ENCODE measurements at regions not wholly inside any gene's neighbourhood (a gene's known extent, or its start where the extent isn't known, plus 50 kb on each side); places are given as distances from the start of the nearest gene placed in this dataset.
"Not testable (repeated sequence)": the region's sequence is repeated elsewhere in the genome, so short reads cannot be mapped to it uniquely, and the experiment has no call there.

DNA sequence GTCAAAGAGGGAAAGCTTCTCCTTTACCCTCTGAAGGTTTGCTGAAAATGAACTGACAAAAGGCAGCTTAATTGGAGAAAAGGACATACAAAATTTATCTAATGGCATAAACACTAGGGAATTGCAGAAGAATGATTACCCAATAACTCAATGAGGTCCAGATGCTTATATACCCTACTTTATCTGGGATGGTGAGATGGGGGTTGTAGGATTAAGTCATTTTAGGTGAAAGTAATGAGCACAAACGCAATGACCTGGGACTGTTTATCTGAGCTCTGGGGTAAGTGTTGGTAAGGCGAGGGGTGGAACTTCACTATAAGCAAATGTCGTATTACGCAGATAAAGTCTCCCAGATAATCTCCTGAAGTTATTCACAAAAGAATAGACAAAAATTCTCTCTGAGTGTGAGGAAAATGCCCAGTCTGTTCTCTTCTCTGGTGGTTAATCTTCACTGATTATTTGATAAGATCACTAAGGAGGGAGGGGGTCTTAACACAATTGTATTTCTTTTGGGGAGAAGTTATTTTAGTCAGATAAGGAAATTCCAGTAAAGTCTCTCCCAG lies 1067.8 kb downstream of the DNAJB9 start:
- H3K9me3 Mint-ChIP-seq: peaks cover 7% of the 10 kb centered on the region
- H3K36me3 Mint-ChIP-seq: peaks cover 4% of the 10 kb centered on the region
- no peak overlapping the region for H3K4me3 Mint-ChIP-seq
- no peak for DNase-seq (ENCODE audit: low spot score in 2 of 2, unreplicated experiment in 2 of 2)
- H3K27ac Mint-ChIP-seq: no peak overlapping the region
- no peaks in the 10 kb centered on the region for H3K27me3 Mint-ChIP-seq (ENCODE audit: low read depth)
- TF ChIP-seq, protein P1, sequence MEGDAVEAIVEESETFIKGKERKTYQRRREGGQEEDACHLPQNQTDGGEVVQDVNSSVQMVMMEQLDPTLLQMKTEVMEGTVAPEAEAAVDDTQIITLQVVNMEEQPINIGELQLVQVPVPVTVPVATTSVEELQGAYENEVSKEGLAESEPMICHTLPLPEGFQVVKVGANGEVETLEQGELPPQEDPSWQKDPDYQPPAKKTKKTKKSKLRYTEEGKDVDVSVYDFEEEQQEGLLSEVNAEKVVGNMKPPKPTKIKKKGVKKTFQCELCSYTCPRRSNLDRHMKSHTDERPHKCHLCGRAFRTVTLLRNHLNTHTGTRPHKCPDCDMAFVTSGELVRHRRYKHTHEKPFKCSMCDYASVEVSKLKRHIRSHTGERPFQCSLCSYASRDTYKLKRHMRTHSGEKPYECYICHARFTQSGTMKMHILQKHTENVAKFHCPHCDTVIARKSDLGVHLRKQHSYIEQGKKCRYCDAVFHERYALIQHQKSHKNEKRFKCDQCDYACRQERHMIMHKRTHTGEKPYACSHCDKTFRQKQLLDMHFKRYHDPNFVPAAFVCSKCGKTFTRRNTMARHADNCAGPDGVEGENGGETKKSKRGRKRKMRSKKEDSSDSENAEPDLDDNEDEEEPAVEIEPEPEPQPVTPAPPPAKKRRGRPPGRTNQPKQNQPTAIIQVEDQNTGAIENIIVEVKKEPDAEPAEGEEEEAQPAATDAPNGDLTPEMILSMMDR (IDR thresholded peaks at IDR 0.05; ENCODE audit: unreplicated experiment): no peak
- peaks cover 2% of the 10 kb centered on the region for H3K4me1 Mint-ChIP-seq

DNA sequence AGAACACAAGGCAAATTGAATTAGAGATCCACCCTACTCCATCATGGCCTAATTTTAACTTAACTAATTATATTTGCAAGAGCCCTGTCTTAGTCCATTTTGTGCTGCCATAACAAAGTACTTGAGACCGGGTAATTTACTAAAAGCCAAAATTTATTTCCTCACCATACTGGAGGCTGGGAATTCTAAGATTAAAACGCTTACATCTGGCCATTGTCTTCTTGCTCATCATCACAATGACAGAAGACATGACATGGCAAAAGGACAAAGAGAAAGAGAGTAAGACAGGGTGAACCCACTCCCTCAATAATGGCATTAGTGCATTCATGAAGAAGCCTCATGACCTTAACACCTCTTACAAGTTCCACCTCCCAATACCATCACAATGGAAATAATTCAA lies 1068.6 kb downstream of the DNAJB9 start:
- Mint-ChIP-seq H3K27ac (no peak overlapping the region), H3K36me3 (no peaks in the 10 kb centered on the region), H3K4me3 (no peak overlapping the region), H3K4me1 (peaks cover 2% of the 10 kb centered on the region), H3K27me3 (ENCODE audit: low read depth) (no peaks in the 10 kb centered on the region), H3K9me3 (no peaks in the 10 kb centered on the region)
- no peak for DNase-seq (ENCODE audit: low spot score in 2 of 2, unreplicated experiment in 2 of 2)
- TF ChIP-seq, protein P1 (IDR thresholded peaks at IDR 0.05; ENCODE audit: unreplicated experiment): no peak

DNA sequence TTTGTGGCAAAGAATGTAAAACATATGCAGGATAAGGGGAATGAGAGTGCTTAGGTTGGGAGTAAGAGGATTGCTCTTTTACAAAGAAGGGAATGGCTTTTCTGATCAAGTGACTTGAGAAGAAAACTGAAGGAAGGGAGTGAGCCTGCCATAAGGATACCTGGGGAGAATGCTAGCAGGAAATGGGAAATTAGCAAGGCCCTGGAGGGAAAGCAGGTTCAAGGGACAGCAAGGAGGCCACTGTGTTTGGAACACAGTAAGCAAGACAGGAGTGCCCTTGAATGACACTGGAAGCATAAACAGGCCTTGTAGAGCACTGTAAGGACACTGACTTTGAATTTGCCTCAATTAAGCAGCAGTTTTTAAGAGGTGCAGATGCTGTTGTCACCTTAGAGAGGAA lies 1069.9 kb downstream of the DNAJB9 start:
- TF ChIP-seq, protein P1 (IDR thresholded peaks at IDR 0.05; ENCODE audit: unreplicated experiment): no peak
- no peaks in the 10 kb centered on the region for H3K27me3 Mint-ChIP-seq (ENCODE audit: low read depth)
- no peaks in the 10 kb centered on the region for H3K9me3 Mint-ChIP-seq
- no peaks in the 10 kb centered on the region for H3K36me3 Mint-ChIP-seq
- no peak overlapping the region for H3K4me3 Mint-ChIP-seq
- DNase-seq (ENCODE audit: low spot score in 2 of 2, unreplicated experiment in 2 of 2): no peak
- no peak overlapping the region for H3K27ac Mint-ChIP-seq
- peaks cover 2% of the 10 kb centered on the region for H3K4me1 Mint-ChIP-seq

DNA sequence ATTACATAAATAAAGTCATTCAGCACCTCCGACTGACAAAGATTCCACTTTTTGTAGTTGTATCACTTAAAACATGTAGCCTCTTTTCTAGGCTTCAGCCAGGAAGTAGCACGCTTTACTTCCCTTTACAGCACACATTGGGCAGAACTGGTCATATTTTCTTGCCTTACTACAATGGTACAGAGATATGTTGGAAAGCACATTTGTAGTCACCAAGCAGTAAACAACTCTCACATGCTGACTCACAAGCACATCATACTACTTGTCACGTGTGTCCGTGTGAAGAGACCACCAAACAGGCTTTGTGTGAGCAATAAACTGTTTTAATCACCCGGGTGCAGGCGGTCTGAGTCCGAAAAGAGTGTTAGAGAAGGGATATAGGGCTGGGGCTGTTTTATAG lies 1071.8 kb downstream of the DNAJB9 start:
- H3K36me3 Mint-ChIP-seq: no peaks in the 10 kb centered on the region
- TF ChIP-seq, protein P1 (IDR thresholded peaks at IDR 0.05; ENCODE audit: unreplicated experiment): no peak
- no peak overlapping the region for H3K4me3 Mint-ChIP-seq
- no peak overlapping the region for H3K27ac Mint-ChIP-seq
- DNase-seq (ENCODE audit: low spot score in 2 of 2, unreplicated experiment in 2 of 2): no peak
- H3K4me1 Mint-ChIP-seq: no peaks in the 10 kb centered on the region
- H3K9me3 Mint-ChIP-seq: peaks cover 3% of the 10 kb centered on the region
- H3K27me3 Mint-ChIP-seq (ENCODE audit: low read depth): no peaks in the 10 kb centered on the region

DNA sequence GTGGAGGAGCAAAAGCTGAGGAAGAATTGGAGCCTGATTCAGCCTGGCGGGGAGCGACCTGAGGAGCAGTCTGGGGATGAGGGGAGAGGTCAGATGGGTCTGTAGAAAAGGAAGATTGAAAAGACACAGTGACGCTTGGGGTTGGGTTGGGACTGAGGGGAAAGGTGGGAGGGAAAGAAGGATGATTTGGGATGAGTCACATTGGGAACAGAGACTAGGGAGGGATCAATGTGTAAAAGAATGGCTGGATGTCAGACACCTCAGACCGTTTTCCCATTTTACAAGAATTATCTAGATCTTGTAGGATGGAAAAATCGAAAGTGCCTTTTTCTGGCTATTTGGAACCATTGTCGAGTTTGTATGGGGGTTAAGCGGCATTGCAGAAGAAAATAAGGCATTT lies 1076.5 kb downstream of the DNAJB9 start:
- Mint-ChIP-seq H3K36me3 (no peaks in the 10 kb centered on the region), H3K27ac (no peak overlapping the region)

DNA sequence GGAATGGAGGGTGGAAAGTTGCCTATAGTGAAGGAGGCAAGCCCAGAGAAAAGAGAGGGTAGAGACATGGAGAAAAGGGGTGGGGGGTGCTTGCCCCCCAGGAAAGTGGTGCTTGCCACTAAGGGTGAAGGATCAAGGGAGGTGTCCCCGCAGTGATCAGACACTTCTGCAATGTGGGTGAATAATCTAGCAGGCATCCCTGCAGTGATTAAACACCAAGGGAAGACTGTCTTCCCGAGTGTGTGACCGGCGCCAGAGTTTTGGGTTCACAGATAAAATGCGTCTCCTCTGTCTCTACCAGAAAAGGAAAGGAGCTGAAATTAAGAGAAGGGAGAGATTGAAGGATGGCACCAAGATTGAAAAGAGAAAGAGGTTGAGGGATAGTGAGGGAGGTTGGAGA lies 1076.9 kb downstream of the DNAJB9 start:
- not testable (repeated sequence) for H3K27me3 Mint-ChIP-seq (ENCODE audit: low read depth); H3K36me3 Mint-ChIP-seq; H3K9me3 Mint-ChIP-seq; H3K27ac Mint-ChIP-seq; H3K4me1 Mint-ChIP-seq; DNase-seq (ENCODE audit: low spot score in 2 of 2, unreplicated experiment in 2 of 2); H3K4me3 Mint-ChIP-seq

More for the DNA sequence above, 1076.5 kb downstream of the DNAJB9 start:
- TF ChIP-seq, protein P1 (IDR thresholded peaks at IDR 0.05; ENCODE audit: unreplicated experiment): no peak
- H3K9me3 Mint-ChIP-seq: peaks cover 6% of the 10 kb centered on the region
- DNase-seq (ENCODE audit: low spot score in 2 of 2, unreplicated experiment in 2 of 2): no peak
- H3K27me3 Mint-ChIP-seq (ENCODE audit: low read depth): no peaks in the 10 kb centered on the region
- H3K4me1 Mint-ChIP-seq: no peaks in the 10 kb centered on the region
- no peak overlapping the region for H3K4me3 Mint-ChIP-seq

DNA sequence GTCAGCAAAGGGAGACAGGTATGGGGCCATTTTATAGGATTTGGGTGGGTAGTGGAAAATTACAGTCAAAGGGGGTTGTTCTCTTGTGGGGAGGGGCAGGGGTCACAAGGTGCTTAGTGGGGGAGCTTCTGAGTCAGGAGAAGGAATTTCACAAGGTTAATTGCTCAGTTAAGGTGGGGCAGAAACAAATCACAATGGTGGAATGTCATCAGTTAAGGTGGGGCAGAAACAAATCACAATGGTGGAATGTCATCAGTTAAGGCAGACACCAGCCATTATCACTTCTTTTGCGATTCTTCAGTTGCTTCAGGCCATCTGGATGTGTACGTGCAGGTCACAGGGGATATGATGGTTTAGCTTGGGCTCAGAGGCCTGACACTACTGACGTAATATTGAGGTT lies 1077.6 kb downstream of the DNAJB9 start:
- H3K4me1 Mint-ChIP-seq; H3K27ac Mint-ChIP-seq; DNase-seq (ENCODE audit: low spot score in 2 of 2, unreplicated experiment in 2 of 2); H3K27me3 Mint-ChIP-seq (ENCODE audit: low read depth); H3K9me3 Mint-ChIP-seq; H3K36me3 Mint-ChIP-seq; H3K4me3 Mint-ChIP-seq: not testable (repeated sequence)

All from mesothelial cell of epicardium (in vitro differentiated cells).